HG03095 (cell line): ENCODE measurements at regions not wholly inside any gene's neighbourhood (a gene's known extent, or its start where the extent isn't known, plus 50 kb on each side); places are given as distances from the start of the nearest gene placed in this dataset.

Experiments used
- ATAC-seq: cut with Tn5 transposase; IDR thresholded peaks from one replicate; pipeline ENCODE4 v1.9.1; 2021; ENCODE audit warnings: moderate library complexity; ENCODE audit not compliant: unreplicated experiment

GRCh38 chr6:90435207-90435899, 138.7 kb upstream of the BACH2 start:
- ATAC-seq: no peak

DNA sequence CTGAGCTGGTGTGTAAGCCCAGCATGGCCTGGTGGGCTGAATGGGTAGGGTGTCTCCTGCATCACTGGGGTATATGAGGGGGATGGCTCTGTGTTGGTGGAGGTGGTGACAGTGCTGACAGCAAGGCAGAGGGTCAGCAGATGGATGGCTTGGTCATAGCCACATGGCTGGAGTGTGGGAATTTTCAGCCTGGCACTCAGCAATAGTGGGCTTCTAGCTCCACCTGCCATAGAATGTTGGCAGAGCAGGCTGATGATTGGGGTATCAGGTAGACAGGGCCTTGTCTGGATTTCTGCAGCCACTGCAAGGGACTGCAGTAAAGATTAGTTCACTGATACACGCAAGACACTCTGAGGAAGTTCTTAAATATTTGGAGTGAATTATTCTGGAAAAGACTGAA, 137.5 kb upstream of the BACH2 start:
- no peak for ATAC-seq

DNA sequence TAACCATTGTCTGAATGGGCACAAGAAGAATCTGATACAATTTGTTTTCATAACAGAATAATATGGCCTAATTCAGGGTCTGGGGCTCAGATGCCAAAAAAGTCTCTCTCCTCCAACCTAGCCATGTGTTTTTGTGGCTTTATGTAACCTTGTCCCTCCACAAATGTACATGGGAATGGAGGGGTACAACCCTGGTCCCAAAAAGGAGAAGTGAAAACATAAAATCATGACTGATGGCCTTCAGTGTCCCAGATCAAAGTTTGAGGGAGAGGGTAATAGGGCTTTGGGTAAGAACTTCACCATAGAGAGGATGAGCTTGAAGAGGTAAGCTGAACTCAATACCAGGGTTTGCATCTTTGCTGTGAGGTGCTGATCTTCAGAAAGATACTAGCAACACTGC, 136.3 kb upstream of the BACH2 start:
- no peak for ATAC-seq

DNA sequence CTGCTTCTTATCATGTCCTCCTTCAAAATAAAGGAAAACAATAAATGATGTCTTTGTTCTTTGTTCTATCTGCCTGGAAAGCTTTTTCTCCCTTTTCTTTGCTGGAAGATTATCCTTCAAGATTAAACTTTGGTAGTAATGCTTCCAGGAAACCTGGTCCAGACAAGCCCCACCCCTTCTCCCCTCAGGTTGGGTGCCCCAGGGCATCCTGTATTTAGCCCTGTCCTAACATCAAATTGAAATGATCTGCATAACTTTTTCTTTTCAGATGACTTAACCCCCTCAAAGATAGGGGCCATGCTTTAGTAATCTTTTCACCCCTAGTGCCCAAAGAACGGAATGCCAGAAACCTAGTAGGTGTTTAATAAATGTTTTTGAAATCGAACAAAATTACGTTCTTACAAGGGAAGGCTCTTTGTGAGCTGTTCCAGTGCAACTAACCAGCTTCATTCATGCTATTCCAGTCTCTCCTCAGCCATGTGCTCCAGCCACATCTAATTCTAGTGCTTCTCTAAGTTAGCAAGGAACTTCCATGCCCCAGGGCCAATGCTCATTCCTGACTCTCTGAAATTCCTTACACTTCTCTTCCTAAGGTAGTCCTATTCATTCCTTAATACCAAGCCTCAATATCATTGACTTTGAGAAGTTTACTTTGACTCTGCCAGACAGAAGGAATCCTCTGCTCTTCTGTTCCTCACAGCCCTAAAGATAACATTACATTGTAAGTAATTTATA, 135.6 kb upstream of the BACH2 start:
- ATAC-seq: no peak

DNA sequence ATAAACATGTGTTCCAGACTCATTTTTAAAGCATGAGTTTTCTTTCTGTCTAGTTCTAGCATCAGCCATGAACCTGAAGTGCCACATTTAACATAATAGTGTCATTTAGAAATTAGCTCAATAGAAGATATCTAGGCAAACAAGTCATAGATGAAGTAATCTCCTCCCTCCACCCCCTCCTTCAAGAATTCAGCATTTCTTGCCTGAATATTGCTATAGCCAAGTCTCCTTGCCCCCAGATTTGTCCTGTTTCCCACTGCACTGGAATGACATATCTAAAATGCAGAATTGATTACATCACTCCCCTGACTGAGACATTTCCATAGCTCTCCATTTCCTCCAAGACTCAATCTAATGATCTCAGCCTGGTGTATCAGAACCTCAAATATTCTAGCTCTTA, 134.9 kb upstream of the BACH2 start:
- no peak for ATAC-seq

GRCh38 chr6:90429713-90430112, 133.1 kb upstream of the BACH2 start:
- no peak for ATAC-seq

GRCh38 chr6:90428514-90428913, 131.9 kb upstream of the BACH2 start:
- no peak for ATAC-seq

DNA sequence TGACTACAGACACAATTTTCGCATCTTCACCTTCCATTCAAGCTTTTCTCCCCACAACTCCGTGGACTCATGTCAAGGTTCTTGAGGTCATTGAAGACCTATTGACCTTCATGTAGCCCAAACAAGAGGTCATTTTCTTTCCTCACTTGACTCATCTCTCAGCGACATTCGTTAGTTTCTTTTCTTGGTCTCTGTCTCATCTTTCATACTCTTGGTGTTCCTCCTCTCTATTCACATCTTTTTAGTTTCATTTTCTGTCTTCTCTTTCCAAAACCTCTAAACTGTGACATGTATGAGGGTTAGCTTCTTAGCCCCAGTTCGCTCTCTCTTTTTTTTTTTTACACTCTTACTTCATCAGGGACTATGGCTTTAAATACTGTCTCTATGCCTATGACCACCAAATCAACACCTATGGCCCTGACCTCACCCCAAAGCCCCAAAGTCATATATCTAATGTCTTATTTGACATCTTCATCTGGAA, 128.6 kb upstream of the BACH2 start:
- peak; percentile 97 for ATAC-seq

GRCh38 chr6:90424580-90424979, 127.9 kb upstream of the BACH2 start:
- no peak for ATAC-seq

GRCh38 chr6:90421666-90422065, 125.0 kb upstream of the BACH2 start:
- ATAC-seq: no peak

DNA sequence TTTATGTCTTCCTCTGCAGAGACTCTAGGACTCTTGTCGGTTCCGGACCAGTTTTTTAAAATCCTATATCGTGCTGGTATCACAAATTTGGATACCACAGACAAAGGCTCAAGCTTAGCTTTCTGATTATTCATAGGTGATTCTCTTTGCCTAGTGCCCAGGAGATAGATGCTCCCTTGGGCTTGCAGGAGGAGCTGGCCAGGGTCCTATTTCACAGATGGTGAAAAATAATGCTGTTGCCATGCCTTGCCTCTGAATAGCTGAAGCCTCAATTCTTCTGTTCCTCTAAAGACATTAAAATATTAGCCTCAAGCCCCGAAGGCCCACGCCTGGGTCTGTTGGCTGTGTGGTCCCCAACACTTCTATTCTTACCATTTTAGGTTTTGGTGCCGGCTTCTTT, 123.9 kb upstream of the BACH2 start:
- no peak for ATAC-seq

- ATAC-seq: no peak
Measured at GRCh38 chr6:90417385-90417784, 120.7 kb upstream of the BACH2 start.

DNA sequence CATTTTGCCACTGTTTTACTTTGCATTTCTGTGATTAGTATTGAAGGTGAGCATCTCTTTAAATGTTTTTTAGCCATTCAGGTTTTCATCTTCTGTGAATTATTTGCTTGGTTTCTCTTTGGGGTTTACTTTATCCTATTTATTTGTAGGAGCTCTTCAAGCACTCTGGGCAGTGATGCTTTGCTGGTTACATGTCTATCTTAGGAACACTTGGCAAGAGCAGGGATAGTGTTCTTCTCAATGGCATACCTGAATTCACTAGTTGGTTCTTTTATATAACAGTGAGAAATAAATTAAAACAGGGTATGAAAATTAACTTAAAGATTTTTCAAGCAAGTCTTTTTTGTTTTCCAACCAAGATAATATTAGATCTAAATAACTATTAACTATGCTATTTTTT, 119.7 kb upstream of the BACH2 start:
- no peak for ATAC-seq

- ATAC-seq: no peak
Measured at GRCh38 chr6:90415178-90415577, 118.5 kb upstream of the BACH2 start.

GRCh38 chr6:90414352-90414751, 117.7 kb upstream of the BACH2 start:
- ATAC-seq: no peak

DNA sequence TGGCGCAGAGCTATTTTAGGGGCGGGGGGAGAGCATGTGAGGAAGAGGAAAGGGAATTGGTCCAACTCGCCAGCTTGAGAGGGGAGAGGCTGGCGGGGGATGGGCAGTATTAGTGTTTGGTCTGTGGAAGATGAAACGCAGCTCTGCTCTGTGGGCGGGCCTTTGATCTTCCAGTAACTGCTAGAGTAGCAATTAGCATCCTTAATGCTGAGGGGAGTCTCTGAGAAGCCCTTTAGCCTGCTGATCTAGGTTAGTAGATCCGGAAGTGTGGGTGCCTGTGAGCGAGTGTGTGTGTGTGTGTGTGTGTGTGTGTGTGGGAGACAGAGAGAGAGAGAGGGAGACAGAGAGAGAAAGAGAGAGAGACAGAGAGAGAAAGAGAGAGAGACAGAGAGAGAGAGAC, 117.2 kb upstream of the BACH2 start:
- no peak for ATAC-seq

DNA sequence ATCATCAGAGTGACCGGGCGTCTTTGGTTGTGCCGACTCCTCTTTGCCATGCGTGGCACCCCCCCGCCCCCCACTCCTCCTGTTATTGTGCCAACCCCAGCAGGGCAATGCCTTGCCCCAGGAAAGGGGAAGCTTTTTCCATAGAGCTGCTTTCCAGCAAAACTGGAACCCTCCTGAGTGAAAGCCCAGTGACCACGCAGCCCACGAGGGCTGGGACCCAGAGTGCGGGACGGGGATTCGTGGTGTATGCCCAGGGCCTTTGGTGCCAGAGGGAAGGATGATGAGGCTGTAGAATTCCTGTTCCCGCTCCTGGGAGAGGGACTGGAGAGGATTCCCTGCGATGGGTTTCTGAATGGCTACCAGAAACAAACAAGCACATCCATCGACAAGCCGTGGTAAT, 116.8 kb upstream of the BACH2 start:
- no peak for ATAC-seq

DNA sequence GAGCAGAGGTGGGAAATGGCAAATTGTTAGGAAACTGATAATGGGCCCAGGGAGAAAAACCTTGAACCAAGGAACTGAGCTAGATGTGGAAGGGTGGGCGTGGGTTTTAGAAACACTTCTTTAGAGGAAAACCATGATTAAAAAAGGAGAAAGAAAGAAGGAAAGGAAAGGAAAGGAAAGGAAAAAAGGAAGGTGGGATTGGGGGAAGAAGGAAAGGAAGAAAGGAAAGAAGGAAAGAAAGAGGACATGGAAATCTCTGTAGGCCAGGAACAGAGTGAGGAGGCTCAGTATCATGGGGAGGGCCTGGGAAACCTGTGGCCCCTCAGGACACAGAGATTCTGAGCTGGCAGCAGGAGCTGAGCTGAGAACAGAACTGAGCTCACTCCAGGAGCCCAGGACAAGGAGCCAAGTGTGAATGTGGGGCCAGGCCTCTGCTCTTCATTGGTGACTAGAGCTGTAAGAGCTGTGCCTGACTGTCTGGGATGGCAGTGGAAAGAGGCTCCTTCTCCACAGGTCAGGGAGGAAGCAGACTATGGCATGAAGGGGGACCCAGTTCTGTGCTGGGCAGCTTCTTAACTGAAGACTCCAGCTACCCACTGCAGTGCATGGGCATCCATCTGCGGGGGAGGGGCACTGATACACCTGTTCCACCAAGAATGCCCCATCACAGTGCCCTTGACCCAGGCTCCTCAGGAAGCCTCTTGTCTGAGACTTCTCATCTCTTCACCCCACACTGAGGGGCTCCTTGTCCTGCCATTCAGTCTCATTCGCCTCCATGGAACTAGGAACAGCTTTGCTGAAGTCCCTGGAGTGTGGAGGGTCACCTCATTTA, 116.1 kb upstream of the BACH2 start:
- no peak for ATAC-seq

DNA sequence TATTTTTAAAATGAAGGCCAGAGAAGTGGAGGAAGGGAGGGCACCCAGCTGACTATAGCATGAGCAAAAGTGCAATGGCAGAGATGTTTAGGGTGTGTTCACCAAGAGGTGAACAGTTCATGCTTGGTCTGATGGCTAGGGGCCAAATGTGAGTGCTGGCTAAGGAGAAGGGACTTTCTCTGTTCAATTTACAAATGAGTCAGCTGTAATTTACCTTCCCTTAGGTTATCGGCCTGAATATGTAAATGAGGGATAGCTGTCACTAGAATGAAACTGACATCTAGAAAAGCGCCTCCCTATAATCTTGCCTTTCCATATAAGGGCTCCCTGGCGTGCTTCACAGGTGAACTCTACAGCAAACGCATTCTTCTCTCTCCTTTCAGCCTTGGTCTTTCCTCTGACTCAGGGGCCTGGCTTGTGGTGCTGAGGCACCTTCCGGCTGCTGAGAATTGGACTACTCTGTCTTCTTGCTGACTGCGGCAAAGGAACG, 114.7 kb upstream of the BACH2 start:
- ATAC-seq: peak; percentile 95

GRCh38 chr6:90409700-90410099, 113.1 kb upstream of the BACH2 start:
- no peak for ATAC-seq

- no peak for ATAC-seq
Measured at GRCh38 chr6:90406957-90407356, 110.3 kb upstream of the BACH2 start.
